GM12873 (cell line): ENCODE measurements at regions not wholly inside any gene's neighbourhood (a gene's known extent, or its start where the extent isn't known, plus 50 kb on each side); places are given as distances from the start of the nearest gene placed in this dataset.

Experiments
- CTCF ChIP-seq: IDR thresholded peaks from 2 replicates; pipeline ENCODE4 v1.5.1; 2012; ENCODE audit warnings: low read depth, mild to moderate bottlenecking, moderate library complexity, low read length, control low read depth; ENCODE audit not compliant: insufficient read depth; ENCODE audit errors: missing control alignments

- no peak for TF ChIP-seq CTCF
Measured at GRCh38 chr10:91150631-91151030, 69.8 kb upstream of the PCGF5 start.

GRCh38 chr10:91153508-91153907 is 67.0 kb upstream of the PCGF5 start:
- no peak for TF ChIP-seq CTCF

GRCh38 chr10:91154842-91155241 is 65.6 kb upstream of the PCGF5 start:
- no peak for TF ChIP-seq CTCF

GRCh38 chr10:91156196-91156595 is 64.3 kb upstream of the PCGF5 start:
- no peak for TF ChIP-seq CTCF

GRCh38 chr10:91159254-91159783 is 61.1 kb upstream of the PCGF5 start:
- no peak for TF ChIP-seq CTCF

- no peak for TF ChIP-seq CTCF
Measured at GRCh38 chr10:91162050-91162494, 58.4 kb upstream of the PCGF5 start.

GRCh38 chr10:91162495-91163268 is 57.8 kb upstream of the PCGF5 start:
- no peak for TF ChIP-seq CTCF
